A549 (cell line): ENCODE measurements at regions not wholly inside any gene's neighbourhood (a gene's known extent, or its start where the extent isn't known, plus 50 kb on each side); places are given as distances from the start of the nearest gene placed in this dataset.
A peak's percentile ranks its signal among the peaks of the same experiment; 100 is the strongest.

Experiments
- ATAC-seq, 2 experiments: fragments of 200-7000 bp in 1 of 2; fragments of >200 bp in 1 of 2; cut with Nextera tagmentation in 1 of 2; cut with Tn5 transposase in 1 of 2; 3 replicates each; pipeline versions ENCODE4 v1.8.0 to v1.9.1; 2018 to 2020; ENCODE audit warnings: mild to moderate bottlenecking in 1 of 2, moderate library complexity in 1 of 2
- CTCF ChIA-PET: fragments of 300-600 bp; sonication (Branson Sonifier 250); formaldehyde crosslinking; extraction: SDS; loops from one replicate; lab custom pipeline; 2021; ENCODE audit warnings: antibody characterized with exemption, inconsistent platforms; lab: Yijun Ruan, JAX
- POLR2A ChIA-PET: fragments of 350-600 bp; formaldehyde crosslinking; extraction: SDS; loops from one replicate; lab custom pipeline; 2021; ENCODE audit warnings: antibody characterized with exemption, inconsistent platforms; lab: Yijun Ruan, JAX
- DNase-seq, 2 experiments: peaks; one replicate each; pipeline versions ENCODE4 v3.0.0 to v3.0.0-alpha.2; 2011 to 2016; ENCODE audit warnings: low read depth in 1 of 2, low spot score in 1 of 2
- FAIRE-seq: peaks from 2 replicates; lab custom pipeline; 2011; peaks lifted over from hg19 to GRCh38; lab: Jason Lieb, UNC
- H3K27ac ChIP-seq, 2 experiments: fragments of >200 bp; sonication (Bioruptor Twin); formaldehyde crosslinking; 3 replicates each; pipeline ENCODE4 v1.5.1; 2016 to 2017
- H3K4me1 ChIP-seq: fragments of >200 bp; sonication (Bioruptor Twin); formaldehyde crosslinking; 3 replicates; pipeline ENCODE4 v1.6.1; 2016
- H3K4me2 ChIP-seq: fragments of >200 bp; sonication (Bioruptor Twin); formaldehyde crosslinking; 3 replicates; pipeline ENCODE4 v1.6.1; 2016
- H3K4me3 ChIP-seq: fragments of >200 bp; sonication (Bioruptor Twin); formaldehyde crosslinking; 3 replicates; pipeline ENCODE4 v1.5.1; 2016
- H3K9me3 ChIP-seq: fragments of >200 bp; sonication (Bioruptor Twin); formaldehyde crosslinking; 3 replicates; pipeline ENCODE4 v1.6.1; 2016
- CEBPB ChIP-seq, 2 experiments: fragments of >200 bp in 1 of 2; sonication (Bioruptor Twin) in 1 of 2; formaldehyde crosslinking in 1 of 2; IDR thresholded peaks; 2 replicates each; pipeline ENCODE4 v1.6.1; 2012 to 2016
- E2F6 ChIP-seq: IDR thresholded peaks from 2 replicates; pipeline ENCODE4 v1.6.1; 2012; ENCODE audit warnings: low read depth, borderline replicate concordance
- EHF ChIP-seq: fragments of 250-450 bp; sonication (Bioruptor Pico); IDR thresholded peaks from 2 replicates; pipeline ENCODE4 v1.5.0; 2020; ENCODE audit warnings: mild to moderate bottlenecking
- EHMT2 ChIP-seq: fragments of 200-600 bp; sonication (generic); IDR thresholded peaks from 2 replicates; pipeline ENCODE4 v1.6.1; 2016; ENCODE audit warnings: antibody characterized with exemption, low read depth, mild to moderate bottlenecking, moderate library complexity
- FOSB ChIP-seq: fragments of 250-450 bp; sonication (Bioruptor Pico); IDR thresholded peaks from 2 replicates; pipeline ENCODE4 v1.5.0; 2020; ENCODE audit warnings: mild to moderate bottlenecking, moderate library complexity
- FOSL2 ChIP-seq, 2 experiments: fragments of 450-650 bp in 1 of 2; fragments of >200 bp in 1 of 2; sonication (Bioruptor Twin) in 1 of 2; formaldehyde crosslinking; IDR thresholded peaks; 2 replicates each; pipeline versions ENCODE4 v1.5.0 to v1.6.1; 2016 to 2020; ENCODE audit warnings: mild to moderate bottlenecking in 1 of 2, moderate library complexity in 1 of 2
- GATA3 ChIP-seq: IDR thresholded peaks from 2 replicates; pipeline ENCODE4 v1.6.1; 2012; ENCODE audit warnings: borderline replicate concordance
- HDAC2 ChIP-seq: fragments of 200-600 bp; sonication (generic); IDR thresholded peaks from 2 replicates; pipeline ENCODE4 v1.6.1; 2016
- HMGXB4 ChIP-seq: fragments of 250-450 bp; sonication (Bioruptor Pico); IDR thresholded peaks from 2 replicates; pipeline ENCODE4 v1.5.0; 2021; ENCODE audit warnings: mild to moderate bottlenecking, moderate library complexity, borderline replicate concordance
- MAFK ChIP-seq: fragments of 450-650 bp; IDR thresholded peaks from 2 replicates; pipeline ENCODE4 v1.6.1; 2014; ENCODE audit not compliant: partially characterized antibody
- MAX ChIP-seq: IDR thresholded peaks from 2 replicates; pipeline ENCODE4 v1.6.1; 2012
- MAZ ChIP-seq: fragments of 150-350 bp; IDR thresholded peaks from 2 replicates; pipeline ENCODE4 v1.6.1; 2014; ENCODE audit warnings: antibody characterized with exemption, low read depth, low read length, borderline replicate concordance
- NFE2L2 ChIP-seq: fragments of 150-350 bp; conservative IDR thresholded peaks from 2 replicates; pipeline ENCODE4 v1.6.1; 2014; ENCODE audit warnings: low read length
- POLR2A ChIP-seq: IDR thresholded peaks from 2 replicates; pipeline ENCODE4 v1.6.1; 2012; ENCODE audit warnings: mild to moderate bottlenecking, low read length
- RAD21 ChIP-seq, 2 experiments: fragments of >200 bp in 1 of 2; sonication (Bioruptor Twin) in 1 of 2; formaldehyde crosslinking in 1 of 2; IDR thresholded peaks in 1 of 2; conservative IDR thresholded peaks in 1 of 2; 2 replicates in 1 of 2; 3 replicates in 1 of 2; pipeline ENCODE4 v1.6.1; 2012 to 2018; ENCODE audit warnings: inconsistent platforms in 1 of 2
- RARB ChIP-seq: fragments of 250-450 bp; sonication (Bioruptor Pico); IDR thresholded peaks from 2 replicates; pipeline ENCODE4 v1.8.0; 2021; ENCODE audit warnings: mild to moderate bottlenecking, moderate library complexity
- RNF2 ChIP-seq: fragments of 200-600 bp; sonication (generic); IDR thresholded peaks from 2 replicates; pipeline ENCODE4 v1.6.1; 2016; ENCODE audit warnings: low read depth, mild to moderate bottlenecking, antibody characterized with exemption, moderate library complexity, borderline replicate concordance
- SMC3 ChIP-seq: fragments of >200 bp; sonication (Bioruptor Twin); formaldehyde crosslinking; IDR thresholded peaks from 3 replicates; pipeline ENCODE4 v1.6.1; 2018; ENCODE audit warnings: inconsistent platforms
- SREBF2 ChIP-seq: fragments of 450-650 bp; IDR thresholded peaks from 2 replicates; pipeline ENCODE4 v1.6.1; 2014; ENCODE audit warnings: mild to moderate bottlenecking, moderate library complexity
- TP53 ChIP-seq: fragments of 250-450 bp; sonication (Bioruptor Pico); IDR thresholded peaks from 2 replicates; pipeline ENCODE4 v1.5.0; 2021; ENCODE audit warnings: mild to moderate bottlenecking, moderate library complexity
- ZFP36 ChIP-seq: fragments of 450-650 bp; IDR thresholded peaks from 2 replicates; pipeline ENCODE4 v1.6.1; 2014; ENCODE audit warnings: borderline replicate concordance; ENCODE audit not compliant: partially characterized antibody
- ZNF302 ChIP-seq: fragments of 250-450 bp; sonication (Bioruptor Pico); IDR thresholded peaks from 2 replicates; pipeline ENCODE4 v1.9.0; 2021; ENCODE audit warnings: inconsistent platforms, mild to moderate bottlenecking, moderate library complexity
- WGBS: methylation state at CpG from one replicate; pipeline ENCODE4 v1.1.6; 2017; ENCODE audit errors: missing lambda C conversion rate; 5-methylcytosine and 5-hydroxymethylcytosine counted together
- TF ChIP-seq, protein P1 (sequence below): fragments of 450-650 bp; IDR thresholded peaks from 2 replicates; pipeline ENCODE4 v1.6.1; 2014; ENCODE audit warnings: antibody characterized with exemption
- TF ChIP-seq, protein P2 (sequence below): fragments of >200 bp; sonication (Bioruptor Twin); formaldehyde crosslinking; IDR thresholded peaks from 3 replicates; pipeline ENCODE4 v1.5.1; 2016

DNA sequence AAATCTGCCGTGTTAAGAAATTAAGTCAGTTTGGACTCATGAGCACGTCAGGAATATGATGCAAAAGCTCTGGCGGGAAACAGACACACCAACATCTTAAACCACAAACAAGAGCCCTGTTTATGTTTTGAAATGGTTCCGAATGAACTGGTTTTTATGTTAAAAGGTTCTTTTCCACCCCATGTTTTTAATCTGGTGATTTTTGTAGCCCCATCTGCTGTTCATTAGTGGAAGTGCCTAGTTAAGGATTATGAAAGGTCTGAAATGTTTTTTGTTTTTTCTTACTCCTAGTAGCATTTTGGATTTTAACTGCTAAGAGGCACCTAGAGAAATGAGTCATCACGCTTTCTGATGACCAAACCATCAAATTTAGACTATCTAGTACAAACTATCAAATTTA is 404.1 kb upstream of the MKI67 start (continued):
- TF ChIP-seq, protein P1, sequence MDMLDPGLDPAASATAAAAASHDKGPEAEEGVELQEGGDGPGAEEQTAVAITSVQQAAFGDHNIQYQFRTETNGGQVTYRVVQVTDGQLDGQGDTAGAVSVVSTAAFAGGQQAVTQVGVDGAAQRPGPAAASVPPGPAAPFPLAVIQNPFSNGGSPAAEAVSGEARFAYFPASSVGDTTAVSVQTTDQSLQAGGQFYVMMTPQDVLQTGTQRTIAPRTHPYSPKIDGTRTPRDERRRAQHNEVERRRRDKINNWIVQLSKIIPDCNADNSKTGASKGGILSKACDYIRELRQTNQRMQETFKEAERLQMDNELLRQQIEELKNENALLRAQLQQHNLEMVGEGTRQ, result no peak
- TF ChIP-seq TP53 (CRISPR knock-in tag) (no peak), EHF (no peak), SMC3 (peak; percentile 31; the same call in 1 of the 3 replicates), POLR2A (no peak), MAFK (no peak), ZFP36 (no peak), RAD21 (conservative IDR thresholded peaks at IDR 0.05 in 1 of 2, IDR thresholded peaks at IDR 0.05 in 1 of 2) (peak in 1 of 2 experiments; percentile 22; a peak in 1 of 5 replicates)

GRCh38 chr10:128530946-128531345 is 404.7 kb upstream of the MKI67 start:
- no peak overlapping the region for H3K27ac ChIP-seq
- 0% methylated on average over 1 of the region's 2 CpGs for WGBS
- no peak for ATAC-seq
- TF ChIP-seq NFE2L2 (no peak), RNF2 (no peak), FOSB (no peak), HMGXB4 (no peak), HDAC2 (no peak), EHMT2 (no peak), ZFP36 (no peak), MAX (no peak), RAD21 (conservative IDR thresholded peaks at IDR 0.05 in 1 of 2, IDR thresholded peaks at IDR 0.05 in 1 of 2) (no peak), CEBPB (IDR thresholded peaks at IDR 0.05) (no peak), GATA3 (no peak), E2F6 (no peak), ZNF302 (CRISPR knock-in tag) (no peak), RARB (CRISPR knock-in tag) (no peak), FOSL2 (IDR thresholded peaks at IDR 0.05) (no peak), FOSL2 (CRISPR knock-in tag; IDR thresholded peaks at IDR 0.05) (no peak), MAZ (no peak), SREBF2 (no peak)
- TF ChIP-seq, protein P1, result no peak
- TF ChIP-seq, protein P2, sequence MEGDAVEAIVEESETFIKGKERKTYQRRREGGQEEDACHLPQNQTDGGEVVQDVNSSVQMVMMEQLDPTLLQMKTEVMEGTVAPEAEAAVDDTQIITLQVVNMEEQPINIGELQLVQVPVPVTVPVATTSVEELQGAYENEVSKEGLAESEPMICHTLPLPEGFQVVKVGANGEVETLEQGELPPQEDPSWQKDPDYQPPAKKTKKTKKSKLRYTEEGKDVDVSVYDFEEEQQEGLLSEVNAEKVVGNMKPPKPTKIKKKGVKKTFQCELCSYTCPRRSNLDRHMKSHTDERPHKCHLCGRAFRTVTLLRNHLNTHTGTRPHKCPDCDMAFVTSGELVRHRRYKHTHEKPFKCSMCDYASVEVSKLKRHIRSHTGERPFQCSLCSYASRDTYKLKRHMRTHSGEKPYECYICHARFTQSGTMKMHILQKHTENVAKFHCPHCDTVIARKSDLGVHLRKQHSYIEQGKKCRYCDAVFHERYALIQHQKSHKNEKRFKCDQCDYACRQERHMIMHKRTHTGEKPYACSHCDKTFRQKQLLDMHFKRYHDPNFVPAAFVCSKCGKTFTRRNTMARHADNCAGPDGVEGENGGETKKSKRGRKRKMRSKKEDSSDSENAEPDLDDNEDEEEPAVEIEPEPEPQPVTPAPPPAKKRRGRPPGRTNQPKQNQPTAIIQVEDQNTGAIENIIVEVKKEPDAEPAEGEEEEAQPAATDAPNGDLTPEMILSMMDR, result no peak
- TF ChIP-seq, all 56 proteins: peak for 0
- ChIA-PET CTCF (interaction anchor here (0.5 to 2.1 kb wide), 4 partner anchors 10 to 319 kb away, joined by 3 to 10 read pairs (median 4); no protein-coding TSS in a partner anchor), POLR2A (no interaction called here)
- Histone ChIP-seq H3K4me1 (no peaks in the 10 kb centered on the region), H3K4me2 (no peak overlapping the region), H3K4me3 (no peak overlapping the region), H3K9me3 (no peaks in the 10 kb centered on the region)
- no peak for FAIRE-seq
- no peak for DNase-seq
